Hepatocyte (in vitro differentiated cells): ENCODE measurements at regions not wholly inside any gene's neighbourhood (a gene's known extent, or its start where the extent isn't known, plus 50 kb on each side); places are given as distances from the start of the nearest gene placed in this dataset.

Experiments used
- DNase-seq: peaks from one replicate; pipeline ENCODE4 v3.0.0-alpha.2; 2016; ENCODE audit warnings: low spot score
- H2AFZ ChIP-seq: fragments of 200-600 bp; sonication (generic); 2 replicates; pipeline ENCODE4 v1.6.0; 2016; ENCODE audit warnings: antibody characterized with exemption, mild to moderate bottlenecking
- H3K27ac ChIP-seq: fragments of 200-600 bp; sonication (generic); 2 replicates; pipeline ENCODE4 v1.5.1; 2016; ENCODE audit warnings: mild to moderate bottlenecking
- H3K27me3 ChIP-seq: fragments of 200-600 bp; sonication (generic); 2 replicates; pipeline ENCODE4 v1.6.1; 2016
- H3K36me3 ChIP-seq: fragments of 200-600 bp; sonication (generic); replicated peaks from 2 replicates; pipeline ENCODE4 v1.5.1; 2016; ENCODE audit warnings: low read depth; ENCODE audit not compliant: insufficient read depth
- H3K4me1 ChIP-seq: fragments of 200-600 bp; sonication (generic); 2 replicates; pipeline ENCODE4 v1.5.1; 2016; ENCODE audit warnings: mild to moderate bottlenecking, moderate library complexity; ENCODE audit not compliant: insufficient read depth
- H3K4me2 ChIP-seq: fragments of 200-600 bp; sonication (generic); 2 replicates; pipeline ENCODE4 v1.6.0; 2016
- H3K4me3 ChIP-seq: fragments of 200-600 bp; sonication (generic); 2 replicates; pipeline ENCODE4 v1.5.1; 2016; ENCODE audit warnings: mild to moderate bottlenecking
- H3K79me2 ChIP-seq: fragments of 200-600 bp; sonication (generic); 2 replicates; pipeline ENCODE4 v1.6.0; 2017; ENCODE audit warnings: mild to moderate bottlenecking
- H3K9me2 ChIP-seq: fragments of 200-600 bp; sonication (generic); replicated peaks from 2 replicates; pipeline ENCODE4 v1.6.0; 2017; ENCODE audit warnings: mild to moderate bottlenecking; ENCODE audit not compliant: insufficient read depth
- H3K9me3 ChIP-seq: fragments of 200-600 bp; sonication (generic); 2 replicates; pipeline ENCODE4 v1.5.1; 2016; ENCODE audit warnings: low read depth, mild to moderate bottlenecking
- H4K20me1 ChIP-seq: fragments of 200-600 bp; sonication (generic); 2 replicates; pipeline ENCODE4 v1.6.0; 2016; ENCODE audit warnings: mild to moderate bottlenecking; ENCODE audit not compliant: insufficient read depth, poor library complexity, severe bottlenecking
- EZH2 ChIP-seq: fragments of 200-600 bp; sonication (generic); IDR thresholded peaks from 2 replicates; pipeline ENCODE4 v1.6.1; 2016; ENCODE audit warnings: antibody characterized with exemption, mild to moderate bottlenecking, borderline replicate concordance
- EZH2phosphoT487 ChIP-seq: fragments of 200-600 bp; sonication (generic); IDR thresholded peaks from one replicate; pipeline ENCODE4 v1.6.1; 2018; ENCODE audit warnings: antibody characterized with exemption, mild to moderate bottlenecking, low read depth, moderate library complexity; ENCODE audit not compliant: unreplicated experiment, severe bottlenecking
- WGBS: methylation state at CpG from one replicate; pipeline ENCODE4 v1.1.6; 2016; ENCODE audit warnings: low lambda C conversion rate; ENCODE audit errors: missing lambda C conversion rate; 5-methylcytosine and 5-hydroxymethylcytosine counted together
- TF ChIP-seq, protein P1 (sequence below): fragments of 200-600 bp; sonication (generic); IDR thresholded peaks from 2 replicates; pipeline ENCODE4 v1.5.1; 2016; ENCODE audit warnings: antibody characterized with exemption, mild to moderate bottlenecking; ENCODE audit not compliant: poor library complexity

GRCh38 chr5:74257060-74257527 lies 383.4 kb downstream of the ENC1 start:
- Histone ChIP-seq H3K4me2 (peak overlapping the region; percentile 58), H3K36me3 (no peaks in the 10 kb centered on the region), H3K4me3 (no peak overlapping the region), H3K4me1 (peaks cover 18% of the 10 kb centered on the region), H3K79me2 (no peaks in the 10 kb centered on the region), H3K9me3 (no peaks in the 10 kb centered on the region), H4K20me1 (no peaks in the 10 kb centered on the region), H2AFZ (peak overlapping the region; percentile 31), H3K27ac (peak overlapping the region; percentile 89), H3K9me2 (no peaks in the 10 kb centered on the region), H3K27me3 (no peaks in the 10 kb centered on the region)
- TF ChIP-seq EZH2, result no peak
- TF ChIP-seq EZH2phosphoT487, result no peak
- TF ChIP-seq, protein P1, sequence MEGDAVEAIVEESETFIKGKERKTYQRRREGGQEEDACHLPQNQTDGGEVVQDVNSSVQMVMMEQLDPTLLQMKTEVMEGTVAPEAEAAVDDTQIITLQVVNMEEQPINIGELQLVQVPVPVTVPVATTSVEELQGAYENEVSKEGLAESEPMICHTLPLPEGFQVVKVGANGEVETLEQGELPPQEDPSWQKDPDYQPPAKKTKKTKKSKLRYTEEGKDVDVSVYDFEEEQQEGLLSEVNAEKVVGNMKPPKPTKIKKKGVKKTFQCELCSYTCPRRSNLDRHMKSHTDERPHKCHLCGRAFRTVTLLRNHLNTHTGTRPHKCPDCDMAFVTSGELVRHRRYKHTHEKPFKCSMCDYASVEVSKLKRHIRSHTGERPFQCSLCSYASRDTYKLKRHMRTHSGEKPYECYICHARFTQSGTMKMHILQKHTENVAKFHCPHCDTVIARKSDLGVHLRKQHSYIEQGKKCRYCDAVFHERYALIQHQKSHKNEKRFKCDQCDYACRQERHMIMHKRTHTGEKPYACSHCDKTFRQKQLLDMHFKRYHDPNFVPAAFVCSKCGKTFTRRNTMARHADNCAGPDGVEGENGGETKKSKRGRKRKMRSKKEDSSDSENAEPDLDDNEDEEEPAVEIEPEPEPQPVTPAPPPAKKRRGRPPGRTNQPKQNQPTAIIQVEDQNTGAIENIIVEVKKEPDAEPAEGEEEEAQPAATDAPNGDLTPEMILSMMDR, result no peak
- DNase-seq, result no peak
- 82% methylated on average over 5 of the region's 5 CpGs for WGBS

- H3K27me3 ChIP-seq, result no peaks in the 10 kb centered on the region
- peaks cover 25% of the 10 kb centered on the region for H3K4me1 ChIP-seq
- H2AFZ ChIP-seq, result no peak overlapping the region
- no peak overlapping the region for H3K4me2 ChIP-seq
- no peaks in the 10 kb centered on the region for H3K9me2 ChIP-seq
- no peak overlapping the region for H3K27ac ChIP-seq
- no peaks in the 10 kb centered on the region for H3K79me2 ChIP-seq
- no peaks in the 10 kb centered on the region for H4K20me1 ChIP-seq
- no peak overlapping the region for H3K4me3 ChIP-seq
- H3K9me3 ChIP-seq, result no peaks in the 10 kb centered on the region
- TF ChIP-seq, protein P1, result no peak
- no peak for TF ChIP-seq EZH2
- TF ChIP-seq EZH2phosphoT487, result no peak
- DNase-seq, result no peak
- WGBS, result 93% methylated on average over 6 of the region's 6 CpGs
- no peaks in the 10 kb centered on the region for H3K36me3 ChIP-seq
Measured at GRCh38 chr5:74255692-74256392, 384.7 kb downstream of the ENC1 start.

- Histone ChIP-seq H3K27ac (no peak overlapping the region), H3K4me1 (peaks cover 32% of the 10 kb centered on the region), H4K20me1 (no peaks in the 10 kb centered on the region), H3K36me3 (no peaks in the 10 kb centered on the region), H3K27me3 (no peaks in the 10 kb centered on the region), H3K9me3 (no peaks in the 10 kb centered on the region), H3K4me2 (no peak overlapping the region), H3K79me2 (no peaks in the 10 kb centered on the region), H3K4me3 (no peak overlapping the region), H2AFZ (no peak overlapping the region), H3K9me2 (no peaks in the 10 kb centered on the region)
- 89% methylated on average over 1 of the region's 1 CpG for WGBS
- DNase-seq, result no peak
- TF ChIP-seq EZH2phosphoT487 (no peak), EZH2 (no peak)
- TF ChIP-seq, protein P1, result no peak
Measured at GRCh38 chr5:74254257-74254656, 386.3 kb downstream of the ENC1 start.
